HG03139 (cell line): ENCODE measurements at regions not wholly inside any gene's neighbourhood (a gene's known extent, or its start where the extent isn't known, plus 50 kb on each side); places are given as distances from the start of the nearest gene placed in this dataset.
A peak's percentile ranks its signal among the peaks of the same experiment; 100 is the strongest.
"Not testable (repeated sequence)": the region's sequence is repeated elsewhere in the genome, so short reads cannot be mapped to it uniquely, and the experiment has no call there.

ENCODE experiments used
- ATAC-seq: cut with Tn5 transposase; IDR thresholded peaks from one replicate; pipeline ENCODE4 v1.9.1; 2021; ENCODE audit not compliant: unreplicated experiment

GRCh38 chr12:94916663-94917062 lies 86.8 kb downstream of the NDUFA12 start:
- no peak for ATAC-seq

DNA sequence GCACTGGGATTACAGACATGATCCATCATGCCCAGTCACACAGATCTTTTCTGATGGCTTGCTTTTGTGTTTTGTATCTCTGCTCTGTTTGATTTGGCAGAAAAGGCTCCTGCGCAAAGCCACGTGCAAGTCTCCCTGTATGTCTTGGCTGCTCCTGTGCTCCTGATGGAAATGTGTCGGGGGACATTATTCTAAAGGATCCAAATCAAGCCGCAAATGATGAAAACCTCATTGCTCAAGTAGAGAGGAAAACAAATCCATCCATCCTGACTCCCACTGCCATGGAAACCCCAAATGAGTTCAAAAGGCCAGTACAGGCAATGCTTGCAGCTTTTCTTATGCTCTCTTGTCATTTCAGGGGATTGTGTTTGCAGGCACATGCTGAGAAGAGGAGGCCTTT lies 93.8 kb downstream of the NDUFA12 start:
- ATAC-seq, result no peak

GRCh38 chr12:94905749-94906148 lies 97.7 kb downstream of the NDUFA12 start:
- not testable (repeated sequence) for ATAC-seq

DNA sequence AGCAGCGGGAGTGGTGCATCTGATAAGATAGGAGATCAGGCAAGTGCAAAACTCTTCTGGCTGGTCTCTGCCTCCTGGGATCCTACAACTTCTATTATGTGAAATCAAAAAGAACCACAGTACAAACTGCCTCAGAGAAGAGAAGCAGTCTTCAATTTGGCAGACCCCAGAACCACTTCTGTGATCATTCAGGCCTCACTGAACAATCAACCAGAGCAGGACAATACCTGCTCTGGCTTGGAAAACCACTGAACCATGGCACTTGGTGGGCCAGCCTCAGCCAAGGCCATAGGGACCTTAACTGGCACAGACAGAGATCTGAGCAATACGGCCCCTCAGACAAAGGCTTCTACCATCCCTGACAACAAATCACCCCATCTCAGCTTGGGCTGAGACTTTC lies 103.0 kb downstream of the NDUFA12 start:
- no peak for ATAC-seq

- ATAC-seq, result no peak
These were observed 105.1 kb downstream of the NDUFA12 start for GRCh38 chr12:94898388-94898787.

DNA sequence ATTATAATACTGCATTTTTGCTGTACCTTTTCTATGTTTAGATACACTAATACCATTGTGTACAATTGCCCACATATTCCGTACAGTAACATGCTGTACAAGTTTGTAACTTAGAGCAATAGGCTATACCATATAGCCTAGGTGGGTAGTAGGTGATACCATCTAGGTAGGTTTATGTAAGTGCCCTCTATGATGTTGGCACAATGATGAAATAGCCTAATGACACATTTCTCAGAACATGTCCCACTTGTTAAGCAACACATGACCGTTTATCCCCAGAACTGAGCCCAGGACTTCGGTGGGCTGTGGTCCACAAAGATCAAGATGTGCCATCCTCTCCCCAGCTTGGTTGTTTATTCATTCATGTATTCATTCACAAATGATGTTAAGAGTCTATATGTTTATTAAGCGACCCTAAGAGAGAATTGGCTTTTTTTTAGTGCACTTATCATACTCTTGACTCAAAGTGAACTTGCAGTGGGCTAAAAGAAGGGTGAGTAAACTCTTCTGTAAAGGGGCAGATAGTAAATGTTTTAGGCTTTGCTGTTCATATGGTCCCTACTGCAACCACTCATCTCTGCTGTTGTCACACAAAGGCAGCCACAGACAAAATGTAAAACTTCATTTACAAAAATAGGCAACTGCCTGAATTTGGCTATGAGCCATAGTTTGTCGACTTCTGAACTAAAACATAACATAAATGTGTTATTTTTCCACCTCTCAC lies 110.8 kb downstream of the NDUFA12 start:
- no peak for ATAC-seq

- ATAC-seq, result no peak
These were observed 113.9 kb downstream of the NDUFA12 start for GRCh38 chr12:94889445-94890210.

GRCh38 chr12:94879542-94879941 lies 124.0 kb downstream of the NDUFA12 start:
- no peak for ATAC-seq

- ATAC-seq, result no peak
These were observed 128.0 kb downstream of the NDUFA12 start for GRCh38 chr12:94875525-94875924.

DNA sequence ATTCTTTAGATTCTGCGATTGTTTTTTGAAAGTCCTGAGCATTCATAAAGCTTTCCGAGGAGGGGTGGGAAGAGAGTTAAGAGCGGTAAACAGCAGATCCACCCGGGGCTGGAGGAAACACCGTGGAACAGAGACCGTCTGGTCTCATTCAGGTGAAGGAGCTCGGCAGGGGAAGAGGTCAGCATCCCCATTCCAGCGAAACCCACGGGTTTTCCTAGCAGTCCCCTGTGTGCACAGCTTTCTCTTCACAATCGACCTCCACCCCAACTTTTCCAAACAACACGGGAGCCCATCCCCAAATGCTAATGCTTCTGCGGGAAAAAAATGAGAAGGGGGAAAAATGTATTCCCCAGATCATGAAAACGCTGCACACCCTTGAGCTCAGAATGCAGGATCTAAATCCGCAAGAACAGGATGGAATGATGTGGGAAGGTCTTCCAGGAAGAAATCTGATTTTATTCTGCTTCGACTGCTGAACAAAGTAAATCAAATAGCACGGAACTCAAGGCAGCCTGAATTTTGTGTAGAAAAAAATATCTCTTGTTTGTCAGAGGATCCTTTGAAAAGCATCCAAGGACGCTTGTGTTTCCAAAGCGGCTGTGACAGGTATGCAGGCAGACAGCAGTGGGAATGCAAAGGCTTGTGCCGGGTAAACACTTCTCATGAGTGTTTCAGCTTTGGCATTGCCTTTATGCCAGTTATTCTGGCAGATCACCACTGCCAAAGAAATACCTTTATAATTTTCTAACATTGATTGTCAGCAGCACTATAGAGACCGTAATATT lies 128.8 kb downstream of the NDUFA12 start:
- ATAC-seq, result no peak

DNA sequence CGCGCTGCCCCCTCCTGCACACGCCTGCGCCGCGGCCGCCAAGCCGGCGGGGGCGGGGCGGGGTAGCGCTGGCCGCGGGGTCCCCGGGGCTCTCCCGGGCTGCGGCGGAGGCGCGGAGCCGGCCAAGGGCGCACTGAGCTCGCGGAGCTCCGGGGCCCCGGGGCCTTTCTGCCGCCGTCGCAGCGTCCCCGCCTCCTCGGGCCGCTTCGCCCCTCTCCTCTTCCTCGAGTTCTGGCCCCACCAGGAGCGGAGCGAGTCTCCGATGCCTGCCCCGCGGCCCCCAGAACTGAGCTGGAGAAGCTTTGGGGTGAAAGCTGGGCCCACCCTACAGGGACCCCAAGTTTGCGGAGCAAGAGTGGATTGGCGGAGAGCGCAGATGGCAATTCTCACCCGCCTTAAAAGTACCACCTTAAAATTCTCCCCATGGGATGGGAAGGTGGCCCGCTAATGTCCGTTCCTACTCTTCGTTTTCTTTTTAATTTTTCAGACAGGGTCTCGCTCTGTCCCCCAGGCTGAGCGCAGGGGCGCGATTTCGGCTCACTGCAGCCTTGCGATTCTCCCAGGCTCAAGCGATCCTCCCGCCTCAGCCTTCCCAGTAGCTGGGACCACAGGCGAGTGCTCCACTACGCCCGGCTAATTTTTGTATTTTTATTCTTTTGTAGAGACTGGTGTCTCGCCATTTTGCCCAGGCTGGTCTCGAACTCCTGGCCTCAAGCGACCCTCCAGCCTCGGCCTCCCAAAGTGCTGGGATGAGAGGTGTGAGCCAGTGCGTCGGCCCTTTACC lies 129.6 kb downstream of the NDUFA12 start:
- ATAC-seq, result no peak

DNA sequence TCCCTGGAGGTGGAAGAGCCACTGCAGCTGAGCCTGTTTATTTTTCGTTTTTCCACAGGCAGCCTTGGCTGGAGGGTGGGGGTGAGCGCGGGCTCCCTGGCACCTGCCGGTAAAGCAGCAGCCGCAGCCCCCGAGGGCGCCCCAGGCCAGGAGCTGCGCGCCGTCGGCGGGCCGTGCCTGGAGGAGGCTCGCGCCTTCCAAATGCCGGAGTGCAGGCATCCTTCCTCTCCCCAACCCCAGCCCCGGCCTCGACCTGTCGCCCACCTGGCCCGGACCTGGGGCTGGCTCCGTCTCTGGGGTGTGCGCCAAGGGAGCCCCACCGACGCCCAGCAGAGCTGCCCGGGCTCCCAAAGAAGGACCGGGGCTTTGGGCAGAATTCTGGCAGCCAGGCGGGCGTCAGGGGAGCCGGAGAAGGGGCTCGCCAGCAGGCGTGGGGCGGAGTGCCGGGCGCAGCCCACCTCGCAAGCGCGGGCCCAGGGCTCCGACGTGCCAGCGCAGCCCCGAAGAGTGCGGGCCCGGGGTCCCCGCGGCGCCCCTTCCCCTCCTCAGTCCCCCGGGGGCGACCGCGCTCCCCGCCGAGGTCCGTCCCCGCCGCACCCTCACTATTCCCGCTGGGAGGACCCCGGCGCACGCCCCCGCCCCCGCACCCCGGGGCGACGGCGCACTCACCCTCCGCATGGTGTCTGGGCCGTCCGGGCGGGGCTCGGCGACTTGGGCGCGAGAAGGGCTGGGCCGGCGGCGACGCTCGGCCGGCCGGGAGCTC lies 130.3 kb downstream of the NDUFA12 start:
- ATAC-seq, result peak; percentile 63

- ATAC-seq, result peak; percentile 1
These were observed 130.9 kb downstream of the NDUFA12 start for GRCh38 chr12:94872671-94872970.

DNA sequence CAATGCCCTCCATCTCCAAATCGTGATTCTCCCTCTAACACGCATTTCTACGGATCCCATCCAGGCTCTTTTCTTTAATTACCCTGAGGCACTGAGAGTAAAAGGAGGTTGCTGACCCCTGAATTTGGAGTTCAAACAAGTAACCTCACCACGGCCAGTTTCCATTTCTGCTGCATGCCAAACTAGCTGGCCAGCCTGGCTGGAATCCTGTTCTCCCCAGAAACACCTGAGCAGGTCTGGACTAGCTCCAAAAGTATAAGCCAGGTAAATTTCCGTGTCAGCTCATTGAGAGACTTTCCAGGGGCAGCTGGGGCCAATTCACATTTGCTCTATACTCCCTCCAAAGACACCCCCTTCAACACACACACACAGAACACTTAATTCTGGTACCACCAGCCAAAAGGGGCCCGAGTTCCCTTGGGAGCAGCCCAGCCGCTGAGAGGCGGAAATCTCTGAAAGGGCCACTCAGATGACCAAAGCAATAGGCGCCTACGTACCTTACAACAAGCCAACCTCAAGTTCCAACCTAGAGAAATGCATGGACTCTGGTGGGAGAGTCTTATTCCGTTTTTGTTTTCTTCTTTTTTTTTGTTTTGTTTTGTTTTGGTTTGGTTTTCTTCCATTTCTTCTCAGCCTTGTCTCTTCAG lies 131.4 kb downstream of the NDUFA12 start:
- no peak for ATAC-seq

DNA sequence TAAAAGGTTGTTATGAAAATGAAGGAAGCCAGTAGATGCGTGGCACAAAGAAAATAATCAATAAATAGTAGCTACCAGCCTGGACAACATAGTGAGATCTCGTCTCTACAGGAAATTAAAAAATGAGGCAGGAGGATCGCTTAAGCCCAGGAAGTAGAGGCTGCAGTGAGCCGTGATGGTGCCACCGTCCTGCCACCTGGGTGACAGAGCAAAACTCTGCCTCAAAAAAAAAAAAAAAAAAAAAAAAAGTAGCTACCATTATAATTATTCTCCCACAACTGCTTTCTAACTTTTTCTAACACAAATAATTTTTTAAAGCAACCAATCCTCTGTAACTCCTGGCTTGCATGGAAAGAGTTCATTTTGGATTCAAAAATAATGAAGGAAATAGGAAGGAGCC lies 133.0 kb downstream of the NDUFA12 start:
- ATAC-seq, result no peak

GRCh38 chr12:94868161-94868560 lies 135.3 kb downstream of the NDUFA12 start:
- no peak for ATAC-seq

DNA sequence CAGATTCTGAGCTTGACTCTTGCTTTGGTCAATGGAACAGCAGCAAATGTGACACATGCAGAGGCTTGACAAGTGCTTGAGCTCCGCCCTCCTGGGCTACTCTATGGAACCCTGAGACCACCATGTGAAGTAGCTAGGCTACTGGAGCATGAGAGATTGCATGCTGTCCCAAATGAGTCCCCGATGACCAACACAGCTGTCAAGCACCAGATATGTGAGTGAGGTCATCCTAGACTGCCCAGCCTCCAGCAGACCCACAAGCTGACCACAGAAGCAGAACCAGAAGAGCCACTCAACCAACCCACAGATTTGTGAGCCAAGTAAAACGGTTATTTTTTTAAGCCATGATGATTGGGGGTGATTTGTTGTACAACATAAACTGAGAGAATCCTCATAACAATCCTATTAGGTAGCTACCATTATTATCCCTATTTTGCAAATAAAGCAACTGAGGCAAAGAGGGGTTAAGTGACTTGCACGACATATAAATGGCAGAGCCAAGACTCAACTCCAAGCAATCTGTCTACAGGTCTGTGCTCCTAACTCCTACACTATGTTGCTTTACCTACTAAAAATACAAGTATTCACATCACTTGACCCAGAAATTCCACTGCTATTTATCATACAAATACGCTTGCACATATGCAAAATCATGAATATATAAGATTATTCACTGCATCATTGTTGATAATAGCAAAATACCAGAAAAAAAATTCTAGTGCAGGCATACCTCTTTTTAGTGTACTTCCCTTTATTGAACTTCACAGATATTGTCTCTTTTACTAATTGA lies 136.2 kb downstream of the NDUFA12 start:
- no peak for ATAC-seq

- ATAC-seq, result no peak
These were observed 138.5 kb downstream of the NDUFA12 start for GRCh38 chr12:94864987-94865386.
